Non-pigmented ciliary epithelial cell (primary cell): ENCODE measurements at regions not wholly inside any gene's neighbourhood (a gene's known extent, or its start where the extent isn't known, plus 50 kb on each side); places are given as distances from the start of the nearest gene placed in this dataset.
"Not testable (repeated sequence)": the region's sequence is repeated elsewhere in the genome, so short reads cannot be mapped to it uniquely, and the experiment has no call there.

Source experiments
- DNase-seq: peaks from one replicate; pipeline ENCODE4 v3.0.0-alpha.2; 2010; ENCODE audit warnings: low read depth

GRCh38 chr11:29251738-29252137, 765.1 kb downstream of the KCNA4 start:
- no peak for DNase-seq

DNA sequence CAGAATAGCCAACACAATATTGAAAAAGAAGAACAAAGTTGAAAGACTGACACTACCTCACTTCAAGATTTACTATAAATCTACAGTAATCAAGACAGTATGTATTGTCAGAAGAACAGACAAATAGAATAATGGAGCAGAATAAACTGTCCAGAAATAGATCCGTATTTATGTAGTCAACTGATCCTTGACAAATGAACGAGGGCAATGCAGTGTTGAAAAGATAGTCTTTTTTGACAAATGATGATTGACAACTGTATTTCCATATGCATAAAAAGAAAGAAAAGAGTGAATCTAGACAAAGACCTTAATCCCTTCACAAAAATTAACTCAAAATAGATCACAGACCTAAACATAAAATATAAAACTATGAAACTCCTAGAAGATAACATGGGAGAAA, 767.1 kb downstream of the KCNA4 start:
- DNase-seq, result no peak

- no peak for DNase-seq
Observed at GRCh38 chr11:29244355-29244754, 772.5 kb downstream of the KCNA4 start.

DNA sequence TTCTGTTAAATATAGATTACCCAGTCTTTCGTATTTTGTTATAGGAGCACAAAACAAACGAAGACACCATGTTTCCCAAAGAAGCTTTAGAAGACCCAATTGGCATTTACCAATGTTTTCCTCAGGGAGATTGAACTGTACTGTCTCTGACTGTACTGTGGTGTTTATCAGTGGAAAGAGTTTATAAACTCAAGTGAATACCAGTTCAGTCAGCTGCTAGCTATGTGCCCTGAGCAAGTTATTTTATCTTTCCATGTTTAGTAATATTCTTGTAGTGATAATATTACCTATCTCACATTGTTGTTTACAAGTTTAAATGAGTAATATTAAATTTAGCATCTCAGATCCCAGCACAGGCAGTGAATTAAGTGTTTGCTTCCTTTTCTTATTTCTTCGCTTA, 773.2 kb downstream of the KCNA4 start:
- no peak for DNase-seq

DNA sequence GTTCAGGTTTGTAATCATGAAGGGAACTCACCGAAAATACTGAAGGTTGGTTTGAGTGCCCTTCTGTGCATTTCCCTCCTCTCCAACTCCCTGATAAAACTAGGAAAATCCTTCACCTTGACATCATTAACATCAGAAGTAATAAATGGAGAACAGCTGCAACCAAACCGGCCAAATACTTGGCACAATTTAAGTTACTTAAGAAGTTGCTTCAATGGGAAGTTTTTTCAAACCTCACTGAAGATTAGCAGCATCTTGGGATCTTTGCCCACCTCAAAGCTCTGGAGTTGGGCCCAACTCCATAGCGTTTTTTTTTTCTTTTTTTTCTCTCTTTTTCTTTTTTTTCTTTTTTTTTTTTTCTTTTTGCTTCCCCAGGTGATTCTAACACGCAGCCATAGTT, 784.8 kb downstream of the KCNA4 start:
- DNase-seq, result no peak

GRCh38 chr11:29231586-29231985, 785.2 kb downstream of the KCNA4 start:
- no peak for DNase-seq

GRCh38 chr11:29227811-29228210, 789.0 kb downstream of the KCNA4 start:
- DNase-seq, result no peak

DNA sequence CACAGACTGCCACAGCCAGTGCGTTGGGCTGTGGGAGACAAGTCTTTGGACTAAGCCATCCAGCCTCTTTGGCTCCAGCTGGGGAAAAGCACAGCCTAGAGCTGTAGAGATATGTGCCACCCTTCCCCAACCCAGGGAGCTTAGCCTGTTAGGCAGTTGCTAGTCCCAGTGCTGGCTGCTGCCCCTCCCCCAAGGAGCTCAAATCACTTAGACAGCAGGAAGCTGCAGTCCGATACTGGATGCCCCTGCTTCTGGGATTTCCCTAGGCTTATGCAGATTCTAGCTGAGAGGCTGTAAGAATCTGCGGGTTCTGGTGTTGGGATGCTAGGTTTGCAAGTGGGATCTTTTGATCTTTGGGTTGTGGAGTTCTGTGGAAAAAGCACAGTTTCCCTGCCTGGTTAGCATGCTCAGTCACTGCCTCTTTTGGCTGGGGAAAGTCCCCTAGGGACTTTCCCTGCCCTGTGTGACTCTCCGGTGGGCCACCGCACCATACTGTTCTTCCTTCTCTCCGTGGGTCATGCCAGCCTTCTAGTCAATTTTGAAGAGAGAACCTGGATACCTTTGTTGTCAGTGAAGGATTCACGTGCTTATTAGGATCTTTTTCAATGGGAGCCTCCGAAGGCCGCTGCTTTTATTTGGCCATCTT, 792.0 kb downstream of the KCNA4 start:
- DNase-seq, result no peak

DNA sequence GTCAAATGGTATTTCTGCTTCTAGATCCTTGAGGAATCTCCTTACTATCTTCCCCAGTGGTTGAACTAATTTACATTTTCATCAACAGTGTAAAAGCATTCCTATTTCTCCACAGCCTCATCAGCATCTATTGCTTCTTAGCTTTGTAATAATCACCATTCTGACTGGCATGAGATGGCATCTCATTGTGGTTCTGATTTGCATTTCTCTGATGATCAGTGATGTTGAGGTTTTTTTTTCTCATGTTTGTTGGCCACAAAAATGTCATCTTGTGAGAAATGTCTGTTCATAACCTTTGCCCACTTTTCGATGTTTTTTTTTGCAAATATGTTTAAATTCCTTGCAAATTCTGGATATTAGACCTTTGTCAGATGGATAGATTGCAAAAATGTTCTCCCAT, 797.3 kb downstream of the KCNA4 start:
- not testable (repeated sequence) for DNase-seq

DNA sequence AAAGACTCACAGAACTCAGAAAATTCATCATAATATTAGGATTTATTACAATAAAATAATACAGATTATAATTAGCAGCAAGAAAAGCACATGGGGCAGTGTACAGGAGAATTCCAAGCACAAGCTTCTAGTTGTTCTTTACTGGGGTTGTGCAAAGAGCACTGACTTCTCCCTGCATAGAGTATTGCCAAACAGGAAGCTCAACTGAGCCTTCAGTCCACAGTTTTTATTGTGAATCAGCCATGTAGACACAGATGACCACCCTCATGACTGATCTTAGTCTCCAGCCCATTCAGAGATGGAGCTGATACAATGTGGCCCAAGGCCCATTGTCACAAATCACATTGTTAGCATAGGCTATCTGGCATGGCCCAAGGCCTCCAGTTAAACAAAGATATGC, 798.9 kb downstream of the KCNA4 start:
- DNase-seq, result no peak

DNA sequence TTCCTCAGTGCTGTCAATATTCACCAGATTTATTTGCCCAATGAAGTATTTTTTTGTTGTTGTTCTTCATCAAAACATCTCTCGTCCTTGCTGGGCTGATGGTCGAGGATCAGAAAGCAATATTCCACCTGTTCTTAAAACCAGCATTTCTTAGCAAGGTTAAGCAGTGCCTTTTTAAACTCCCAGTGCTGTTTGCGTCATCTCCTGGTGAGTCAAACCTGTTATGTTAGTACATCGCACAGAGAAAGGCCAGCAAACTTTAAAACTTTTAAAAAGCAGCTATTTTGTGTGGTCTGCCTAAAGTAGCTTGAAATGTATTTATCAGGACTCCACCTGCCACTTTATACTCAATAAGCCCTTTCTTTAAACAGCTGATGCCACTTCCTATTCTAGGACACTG, 802.0 kb downstream of the KCNA4 start:
- no peak for DNase-seq

GRCh38 chr11:29211202-29211601, 805.6 kb downstream of the KCNA4 start:
- no peak for DNase-seq

DNA sequence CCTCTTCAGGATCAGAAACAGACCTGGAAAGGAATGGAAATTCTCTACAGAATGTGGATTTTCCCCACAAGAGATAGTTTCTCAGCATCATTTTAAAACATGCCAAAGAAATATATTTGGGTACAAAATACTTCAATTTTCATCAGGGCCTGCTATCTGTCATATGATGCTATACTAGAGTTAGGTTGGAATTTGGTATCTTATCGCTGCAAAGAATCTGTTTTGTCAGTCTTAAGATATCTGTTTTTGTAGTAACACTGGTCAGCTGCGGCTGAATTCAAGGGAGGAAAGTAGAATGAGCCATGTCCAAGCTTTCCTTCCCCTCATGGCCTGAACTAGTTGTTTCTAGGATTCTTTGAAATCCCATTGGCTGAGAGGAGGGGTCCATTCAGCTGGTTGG, 806.4 kb downstream of the KCNA4 start:
- DNase-seq, result no peak

GRCh38 chr11:29208117-29208516, 808.7 kb downstream of the KCNA4 start:
- peak; percentile 32 for DNase-seq

- DNase-seq, result no peak
Observed at GRCh38 chr11:29200791-29201562, 815.9 kb downstream of the KCNA4 start.

DNA sequence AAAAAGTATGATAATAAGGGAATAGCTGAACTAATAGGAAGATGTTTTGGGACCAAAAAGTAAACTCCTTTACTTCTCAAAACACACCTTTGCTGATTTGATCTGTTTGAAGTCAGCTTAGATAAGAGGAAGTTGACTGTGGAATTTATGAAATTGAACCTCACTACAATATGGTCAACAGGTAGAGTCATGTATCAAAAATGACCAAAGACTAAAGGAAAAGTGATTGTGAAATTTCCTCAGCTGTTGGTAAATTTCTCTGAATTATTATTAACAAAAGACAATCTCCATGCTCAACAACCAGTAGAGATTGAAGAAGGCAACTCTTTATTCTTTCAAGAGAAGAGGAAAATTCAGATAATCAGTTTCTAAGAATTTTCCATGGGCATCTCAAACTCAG, 826.5 kb downstream of the KCNA4 start:
- no peak for DNase-seq

DNA sequence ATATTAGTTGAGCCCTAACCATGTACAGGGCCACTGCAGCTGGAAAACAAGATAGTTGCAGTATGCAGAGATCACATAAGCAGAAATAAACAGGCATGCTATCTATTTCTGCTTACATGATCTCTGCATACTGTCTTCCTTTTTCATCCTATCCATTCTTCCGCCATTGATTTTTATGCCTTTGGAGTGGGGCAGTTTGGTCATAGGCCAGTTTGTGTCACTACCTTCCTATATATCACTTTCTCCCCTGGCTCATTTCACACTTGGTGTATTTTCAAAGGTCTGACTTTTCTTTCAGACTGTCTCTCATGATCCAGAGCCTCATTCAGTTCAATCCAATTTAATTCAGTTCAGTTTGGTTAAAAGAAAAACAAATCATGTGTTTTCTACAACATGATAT, 829.6 kb downstream of the KCNA4 start:
- DNase-seq, result no peak

DNA sequence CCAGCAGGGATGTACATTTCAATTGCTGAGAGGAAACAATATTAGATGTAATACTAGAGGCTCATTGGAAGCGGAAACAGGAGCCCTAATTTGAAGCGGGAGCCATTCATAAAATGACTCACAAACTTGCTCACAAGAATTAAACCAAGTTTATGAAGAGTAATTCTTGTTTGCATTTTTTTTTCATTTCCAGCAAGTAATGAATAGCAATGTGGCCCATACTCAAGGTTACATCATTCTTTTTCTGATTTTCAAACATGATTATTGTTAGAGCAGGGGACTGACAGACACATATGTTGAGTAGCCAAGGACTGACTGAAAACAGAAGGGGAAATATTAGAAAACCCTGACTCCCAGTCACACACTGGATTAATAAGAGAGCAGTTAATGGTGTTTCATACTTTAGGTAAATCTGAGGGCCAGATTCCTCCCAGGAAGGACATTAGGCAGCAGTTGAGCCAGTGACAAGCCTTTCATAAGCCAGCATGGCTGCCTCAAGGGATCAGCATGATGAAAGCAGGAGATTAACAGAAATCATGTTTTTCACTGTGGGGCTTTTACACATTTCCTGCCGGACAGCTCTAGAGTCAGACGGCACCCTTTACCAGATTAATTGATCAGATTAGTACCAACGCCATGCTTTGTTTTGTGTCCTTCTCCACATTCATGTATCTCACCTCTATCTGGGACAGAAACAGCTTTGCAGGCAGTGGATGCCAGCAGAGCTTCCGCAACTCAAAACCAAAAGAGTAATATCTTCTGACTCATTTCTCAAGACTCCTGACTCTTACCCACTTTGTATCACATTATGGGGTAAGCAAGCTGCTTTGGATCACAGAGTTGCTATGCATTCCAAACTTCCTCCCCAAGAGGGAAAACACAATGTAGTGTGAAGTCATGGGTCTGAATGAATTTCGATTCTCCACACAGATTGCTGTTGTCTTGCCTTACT, 831.6 kb downstream of the KCNA4 start:
- peak; percentile 95 for DNase-seq

DNA sequence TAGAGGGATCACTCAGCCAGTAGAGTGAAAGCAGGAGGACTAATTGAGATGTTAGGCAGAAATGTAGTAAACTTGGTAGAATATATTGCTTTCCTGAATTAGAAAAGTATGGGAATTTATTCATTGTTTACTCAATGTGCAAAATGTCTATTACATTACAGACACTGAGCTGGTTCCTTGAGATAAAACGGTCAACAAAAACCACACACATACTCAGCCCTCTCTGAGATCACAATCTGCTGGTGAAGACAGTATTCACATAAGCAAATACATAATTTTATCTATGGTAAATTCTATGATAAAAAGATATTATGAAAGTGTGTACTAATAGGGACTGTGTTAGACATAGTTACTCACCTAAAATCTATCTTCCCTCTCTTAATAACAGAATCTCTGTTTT, 833.5 kb downstream of the KCNA4 start:
- no peak for DNase-seq

- peak; percentile 94 for DNase-seq
Observed at GRCh38 chr11:29173660-29174062, 843.2 kb downstream of the KCNA4 start.

DNA sequence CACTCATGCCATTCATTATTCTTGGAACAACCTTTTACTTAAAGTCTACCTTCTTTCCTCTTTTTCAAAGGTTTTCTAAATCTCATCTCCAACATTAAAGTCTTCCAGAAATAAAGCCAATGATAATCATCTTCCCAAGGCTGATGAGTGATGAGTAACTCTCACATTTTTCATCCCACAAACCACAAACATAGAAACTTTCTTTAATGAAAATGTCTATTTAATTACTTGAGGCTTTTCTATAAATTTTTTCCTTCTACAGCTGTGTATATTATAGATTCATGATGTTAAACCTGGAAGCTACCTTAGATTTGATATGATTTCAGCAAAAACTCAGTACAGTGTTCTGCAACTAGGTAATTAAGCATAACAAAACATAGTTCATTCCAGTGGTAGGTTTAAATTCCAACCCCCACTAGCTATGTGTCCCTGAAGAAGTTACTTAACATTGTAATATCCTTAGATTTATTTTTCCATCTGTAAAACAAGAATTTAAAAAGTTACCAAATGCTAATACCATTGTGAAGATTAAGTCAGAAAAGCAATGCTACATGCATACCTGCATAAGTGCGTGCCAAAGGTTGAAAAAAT, 845.4 kb downstream of the KCNA4 start:
- DNase-seq, result no peak

- DNase-seq, result no peak
Observed at GRCh38 chr11:29166306-29166705, 850.5 kb downstream of the KCNA4 start.
